SK-N-SH treated with all-trans-retinoic acid at 6 μM for 48 hours (cell line): ENCODE measurements at regions not wholly inside any gene's neighbourhood (a gene's known extent, or its start where the extent isn't known, plus 50 kb on each side); places are given as distances from the start of the nearest gene placed in this dataset.

Experiments
- ATAC-seq: fragments of 200-7000 bp; cut with Tn5 transposase; 3 replicates; pipeline ENCODE4 v1.9.1; 2020; ENCODE audit warnings: mild to moderate bottlenecking, moderate library complexity
- ARNTL ChIP-seq: fragments of 450-650 bp; formaldehyde crosslinking; IDR thresholded peaks from 2 replicates; pipeline ENCODE4 v1.5.0; 2020; ENCODE audit warnings: low read depth, mild to moderate bottlenecking, moderate library complexity, borderline replicate concordance
- BACH2 ChIP-seq: fragments of 250-450 bp; sonication (Bioruptor Pico); IDR thresholded peaks from 2 replicates; pipeline ENCODE4 v1.9.0; 2021; ENCODE audit warnings: mild to moderate bottlenecking, borderline replicate concordance
- CSDC2 ChIP-seq: fragments of 250-450 bp; sonication (Bioruptor Pico); IDR thresholded peaks from 2 replicates; pipeline ENCODE4 v1.5.0; 2020; ENCODE audit warnings: mild to moderate bottlenecking, moderate library complexity
- CSRNP3 ChIP-seq: fragments of 250-450 bp; sonication (Bioruptor Pico); IDR thresholded peaks from 2 replicates; pipeline ENCODE4 v1.5.1; 2021; ENCODE audit warnings: mild to moderate bottlenecking, moderate library complexity
- ESRRG ChIP-seq: fragments of 250-450 bp; sonication (Bioruptor Pico); IDR thresholded peaks from 2 replicates; pipeline ENCODE4 v1.6.1; 2021; ENCODE audit warnings: mild to moderate bottlenecking
- GLIS3 ChIP-seq: fragments of 250-450 bp; sonication (Bioruptor Pico); IDR thresholded peaks from 2 replicates; pipeline ENCODE4 v1.5.0; 2020; ENCODE audit warnings: mild to moderate bottlenecking, moderate library complexity
- ISL1 ChIP-seq: fragments of 250-450 bp; sonication (Bioruptor Pico); IDR thresholded peaks from 2 replicates; pipeline ENCODE4 v2.1.2; 2022; ENCODE audit warnings: mild to moderate bottlenecking, moderate library complexity
- PATZ1 ChIP-seq: fragments of 250-450 bp; sonication (Bioruptor Pico); IDR thresholded peaks from 2 replicates; pipeline ENCODE4 v1.8.0; 2020; ENCODE audit warnings: mild to moderate bottlenecking, moderate library complexity, borderline replicate concordance
- PPARA ChIP-seq: fragments of 250-450 bp; sonication (Bioruptor Pico); IDR thresholded peaks from 2 replicates; pipeline ENCODE4 v1.5.0; 2020; ENCODE audit warnings: mild to moderate bottlenecking, borderline replicate concordance
- RARB ChIP-seq: fragments of 250-450 bp; sonication (Bioruptor Pico); IDR thresholded peaks from 2 replicates; pipeline ENCODE4 v1.8.0; 2021; ENCODE audit warnings: mild to moderate bottlenecking, moderate library complexity
- SNAI2 ChIP-seq: fragments of 250-450 bp; sonication (Bioruptor Pico); IDR thresholded peaks from 2 replicates; pipeline ENCODE4 v1.5.0; 2020; ENCODE audit warnings: mild to moderate bottlenecking, moderate library complexity
- TCF4 ChIP-seq: fragments of 250-450 bp; sonication (Bioruptor Pico); IDR thresholded peaks from 2 replicates; pipeline ENCODE4 v1.8.0; 2021; ENCODE audit warnings: mild to moderate bottlenecking, moderate library complexity, borderline replicate concordance
- TOX ChIP-seq: fragments of 250-450 bp; sonication (Bioruptor Pico); IDR thresholded peaks from 2 replicates; pipeline ENCODE4 v1.8.0; 2021; ENCODE audit warnings: mild to moderate bottlenecking, moderate library complexity, borderline replicate concordance
- ZC3H10 ChIP-seq: fragments of 250-450 bp; sonication (Bioruptor Pico); IDR thresholded peaks from 2 replicates; pipeline ENCODE4 v1.5.1; 2021; ENCODE audit warnings: mild to moderate bottlenecking, moderate library complexity
- ZFP3 ChIP-seq: fragments of 250-450 bp; sonication (Bioruptor Pico); IDR thresholded peaks from 2 replicates; pipeline ENCODE4 v1.5.0; 2020; ENCODE audit warnings: mild to moderate bottlenecking, moderate library complexity
- ZFP30 ChIP-seq: fragments of 450-650 bp; formaldehyde crosslinking; IDR thresholded peaks from 2 replicates; pipeline ENCODE4 v1.5.0; 2022; ENCODE audit warnings: mild to moderate bottlenecking, moderate library complexity
- ZNF565 ChIP-seq: fragments of 450-650 bp; formaldehyde crosslinking; conservative IDR thresholded peaks from 2 replicates; pipeline ENCODE4 v1.5.0; 2020; ENCODE audit warnings: low read depth, mild to moderate bottlenecking, moderate library complexity
- ZNF70 ChIP-seq: fragments of 450-650 bp; formaldehyde crosslinking; IDR thresholded peaks from 2 replicates; pipeline ENCODE4 v1.5.0; 2020; ENCODE audit warnings: mild to moderate bottlenecking, moderate library complexity
- ZNF8 ChIP-seq: fragments of 450-650 bp; formaldehyde crosslinking; IDR thresholded peaks from 2 replicates; pipeline ENCODE4 v1.5.0; 2020; ENCODE audit warnings: mild to moderate bottlenecking, moderate library complexity
- TF ChIP-seq, protein P1 (sequence below): fragments of 250-450 bp; sonication (Bioruptor Pico); IDR thresholded peaks from 2 replicates; pipeline ENCODE4 v1.5.1; 2020; ENCODE audit warnings: low read depth, mild to moderate bottlenecking, moderate library complexity

GRCh38 chr6:165849534-165850430 lies 186.7 kb upstream of the PDE10A start:
- no peak for TF ChIP-seq PATZ1 (CRISPR knock-in tag)
- no peak for TF ChIP-seq ESRRG (CRISPR knock-in tag)
- TF ChIP-seq ZNF565 = no peak
- no peak for TF ChIP-seq TCF4
- no peak for TF ChIP-seq ZFP30
- TF ChIP-seq ZNF70 (CRISPR knock-in tag) = no peak
- no peak for TF ChIP-seq CSDC2
- TF ChIP-seq, protein P1, sequence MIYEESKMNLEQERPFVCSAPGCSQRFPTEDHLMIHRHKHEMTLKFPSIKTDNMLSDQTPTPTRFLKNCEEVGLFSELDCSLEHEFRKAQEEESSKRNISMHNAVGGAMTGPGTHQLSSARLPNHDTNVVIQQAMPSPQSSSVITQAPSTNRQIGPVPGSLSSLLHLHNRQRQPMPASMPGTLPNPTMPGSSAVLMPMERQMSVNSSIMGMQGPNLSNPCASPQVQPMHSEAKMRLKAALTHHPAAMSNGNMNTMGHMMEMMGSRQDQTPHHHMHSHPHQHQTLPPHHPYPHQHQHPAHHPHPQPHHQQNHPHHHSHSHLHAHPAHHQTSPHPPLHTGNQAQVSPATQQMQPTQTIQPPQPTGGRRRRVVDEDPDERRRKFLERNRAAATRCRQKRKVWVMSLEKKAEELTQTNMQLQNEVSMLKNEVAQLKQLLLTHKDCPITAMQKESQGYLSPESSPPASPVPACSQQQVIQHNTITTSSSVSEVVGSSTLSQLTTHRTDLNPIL (CRISPR knock-in tag) = no peak
- TF ChIP-seq ZNF8 (CRISPR knock-in tag) = no peak
- TF ChIP-seq, all 23 proteins: peak for 0
- ATAC-seq = no peak

DNA sequence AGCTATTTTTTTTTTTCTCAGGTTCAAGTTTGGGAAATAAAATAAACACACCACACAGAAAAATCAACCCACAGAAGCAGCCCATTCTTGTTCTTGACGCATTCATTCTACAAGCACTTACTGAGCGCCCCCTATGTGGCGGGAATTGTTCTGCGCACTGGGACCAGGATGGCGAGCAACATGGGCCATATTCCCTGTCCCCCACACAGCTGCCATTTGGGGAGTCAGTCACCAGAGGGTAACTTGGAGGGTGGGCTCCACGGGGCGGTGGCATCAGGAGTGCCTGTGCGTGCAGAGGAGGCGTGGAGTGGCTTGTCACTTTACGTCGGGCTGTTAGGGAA lies 185.0 kb upstream of the PDE10A start:
- TF ChIP-seq RARB (CRISPR knock-in tag) (no peak), ZFP30 (no peak), TCF4 (no peak), TOX (CRISPR knock-in tag) (no peak), ZNF565 (no peak), ZFP3 (no peak), ISL1 (CRISPR knock-in tag) (no peak), PPARA (CRISPR knock-in tag) (no peak), ZNF8 (CRISPR knock-in tag) (no peak), GLIS3 (no peak), ZNF70 (CRISPR knock-in tag) (no peak), ZC3H10 (CRISPR knock-in tag) (no peak), SNAI2 (no peak), ARNTL (CRISPR knock-in tag) (no peak), BACH2 (CRISPR knock-in tag) (no peak), PATZ1 (CRISPR knock-in tag) (no peak), CSRNP3 (CRISPR knock-in tag) (no peak)
- TF ChIP-seq, all 23 proteins: peak for 0
- ATAC-seq = no peak

GRCh38 chr6:165847407-165848085 lies 184.5 kb upstream of the PDE10A start:
- TF ChIP-seq BACH2 (CRISPR knock-in tag) = no peak
- no peak for TF ChIP-seq RARB (CRISPR knock-in tag)
- TF ChIP-seq CSDC2 = no peak
- no peak for TF ChIP-seq TCF4
- no peak for TF ChIP-seq PPARA (CRISPR knock-in tag)
- TF ChIP-seq ARNTL (CRISPR knock-in tag) = no peak
- no peak for TF ChIP-seq ZFP30
- TF ChIP-seq GLIS3 = no peak
- no peak for TF ChIP-seq ZFP3
- no peak for TF ChIP-seq ZNF70 (CRISPR knock-in tag)
- TF ChIP-seq, protein P1 (CRISPR knock-in tag) = no peak
- no peak for ATAC-seq
